ENCODE measurements at regions not wholly inside any gene's neighbourhood (a gene's known extent, or its start where the extent isn't known, plus 50 kb on each side); places are given as distances from the start of the nearest gene placed in this dataset.

GRCh38 chr3:168186293-168186983 is 90.7 kb upstream of the GOLIM4 start:
- no peak for DNase-seq (ENCODE audit: low read depth in 4 of 4, low spot score in 1 of 4)

- no peak for DNase-seq (ENCODE audit: low read depth in 4 of 4, low spot score in 1 of 4)
Measured at GRCh38 chr3:168183774-168184173, 88.0 kb upstream of the GOLIM4 start.

DNA sequence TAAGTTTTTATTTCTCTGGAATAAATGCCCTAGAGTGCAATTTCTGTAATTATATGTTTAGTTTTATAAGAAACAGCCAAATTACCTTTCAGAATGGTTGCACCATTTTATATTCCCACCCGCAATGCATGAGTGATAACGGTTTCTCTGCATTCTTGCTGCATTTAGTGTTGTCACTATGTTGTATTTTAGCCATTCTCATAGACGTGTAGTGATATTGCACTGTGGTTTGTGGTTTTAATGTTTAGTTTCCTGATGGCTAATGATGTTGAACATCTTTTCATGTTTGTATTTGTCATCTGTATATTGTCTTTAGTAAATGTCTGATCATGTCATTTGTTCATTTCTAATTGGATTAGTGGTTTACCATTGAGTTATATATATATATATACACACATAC is 73.0 kb upstream of the GOLIM4 start:
- no peak for DNase-seq (ENCODE audit: low read depth in 4 of 4, low spot score in 1 of 4)

DNA sequence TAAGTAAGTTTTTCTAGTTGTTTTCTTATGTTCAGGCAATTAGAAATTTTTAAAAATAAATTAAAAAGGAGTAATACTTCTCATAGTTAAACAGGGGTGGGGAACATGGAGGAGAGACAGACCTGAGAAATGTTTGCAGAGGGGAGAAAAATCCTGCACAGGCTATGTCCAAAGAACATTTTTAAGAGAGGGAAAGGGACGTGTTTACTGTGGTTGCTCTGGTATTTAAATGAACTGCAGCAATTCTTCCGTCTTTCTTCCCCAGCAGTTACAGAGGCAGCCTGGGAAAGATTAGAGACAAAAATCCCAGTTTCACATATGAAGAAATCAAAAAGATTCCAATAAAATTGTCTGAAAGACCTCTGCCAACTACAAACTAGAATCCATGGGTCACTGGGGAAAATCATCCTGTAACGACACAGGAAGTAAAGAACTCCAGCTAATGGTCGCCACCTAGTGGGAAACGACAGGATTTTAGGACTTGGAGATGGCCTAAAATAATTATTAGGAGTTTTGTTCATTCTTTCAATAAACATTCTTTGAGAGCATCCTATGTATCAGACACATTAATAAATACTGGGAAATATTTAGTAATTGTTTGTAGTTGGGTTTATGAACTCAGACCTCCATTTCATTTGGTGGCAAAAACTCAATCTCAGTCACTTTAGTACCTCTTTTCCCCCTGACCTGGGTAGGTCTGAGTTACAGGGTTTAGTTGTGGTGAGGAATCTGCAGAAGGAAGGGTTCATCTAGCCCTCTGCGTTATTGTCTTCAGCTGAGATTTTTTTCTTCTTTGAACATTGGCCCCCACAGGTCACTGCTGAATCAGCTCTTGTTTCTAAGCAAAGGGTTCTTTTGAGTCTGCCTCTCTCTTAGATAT is 69.9 kb upstream of the GOLIM4 start:
- DNase-seq (ENCODE audit: low read depth in 4 of 4, low spot score in 1 of 4): peak in 1 of 4 experiments; percentile 1

GRCh38 chr3:168162172-168162571 is 66.4 kb upstream of the GOLIM4 start:
- no peak for DNase-seq (ENCODE audit: low read depth in 4 of 4, low spot score in 1 of 4)

DNA sequence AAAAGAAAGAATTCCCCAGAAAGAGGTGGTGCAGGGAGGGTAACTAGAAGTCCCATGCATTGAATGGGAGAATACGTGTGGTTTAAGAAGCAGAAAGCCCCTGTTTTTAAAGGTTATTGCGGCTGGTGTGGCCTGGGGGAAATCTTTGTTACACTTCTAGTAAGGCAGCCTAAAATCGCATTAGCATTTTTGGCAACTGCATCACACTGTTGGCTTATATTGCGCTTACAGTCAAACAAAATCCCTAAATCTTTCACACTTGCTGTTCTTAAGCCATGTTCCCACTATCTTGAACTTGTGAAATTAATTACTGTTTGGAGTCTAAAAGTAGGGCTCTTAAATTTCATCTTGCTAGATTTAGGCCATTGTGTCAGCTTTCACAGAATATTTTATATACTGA is 66.0 kb upstream of the GOLIM4 start:
- no peak for DNase-seq (ENCODE audit: low read depth in 4 of 4, low spot score in 1 of 4)

DNA sequence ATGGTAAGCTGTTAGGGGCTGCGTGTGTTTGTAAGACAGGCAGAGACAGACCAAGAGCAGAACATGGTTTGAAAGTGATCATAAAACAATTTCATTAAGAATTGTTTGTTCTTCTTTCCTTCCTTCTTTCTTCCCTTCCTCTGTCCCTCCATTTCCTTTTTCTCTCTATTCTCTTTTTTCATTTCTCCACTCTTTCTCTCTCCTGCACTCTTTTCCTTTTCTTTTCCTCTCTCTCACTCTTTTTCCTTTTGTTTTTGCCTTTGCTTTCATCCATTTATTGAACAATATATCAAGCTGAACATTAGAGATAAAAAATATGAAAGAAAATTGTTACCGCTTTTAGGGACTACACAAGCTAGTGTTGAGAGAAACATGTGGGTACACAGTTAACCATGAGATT is 62.2 kb upstream of the GOLIM4 start:
- DNase-seq (ENCODE audit: low read depth in 4 of 4, low spot score in 1 of 4): no peak

DNA sequence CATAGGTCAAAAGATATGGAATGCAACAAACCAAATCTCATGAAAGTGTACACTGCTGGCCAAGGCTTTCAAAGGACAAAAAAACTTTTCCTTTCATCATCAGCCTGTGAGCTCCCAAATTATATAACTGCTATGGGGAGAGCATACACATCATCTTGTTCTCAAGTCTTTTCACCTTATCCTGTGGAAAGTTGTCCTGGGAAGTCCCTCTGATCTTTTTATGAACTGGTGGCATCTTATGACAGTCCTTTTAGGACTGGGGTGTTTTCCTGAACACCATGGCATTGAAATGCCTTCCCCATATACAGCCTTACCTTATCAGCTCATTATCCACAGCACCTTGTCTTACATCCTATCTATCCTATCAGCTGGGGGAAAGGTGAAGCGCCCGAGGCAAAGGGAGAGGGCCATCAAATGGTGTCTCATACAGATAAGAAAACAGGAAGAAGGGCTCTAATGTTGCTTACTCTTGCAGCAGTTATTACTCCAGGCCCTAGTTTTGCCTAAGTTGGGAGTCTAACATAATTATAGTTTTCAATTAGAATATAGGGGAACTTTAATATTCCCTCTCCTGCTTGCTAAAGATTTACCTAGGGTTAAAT is 61.5 kb upstream of the GOLIM4 start:
- DNase-seq (ENCODE audit: low read depth in 4 of 4, low spot score in 1 of 4): no peak

DNA sequence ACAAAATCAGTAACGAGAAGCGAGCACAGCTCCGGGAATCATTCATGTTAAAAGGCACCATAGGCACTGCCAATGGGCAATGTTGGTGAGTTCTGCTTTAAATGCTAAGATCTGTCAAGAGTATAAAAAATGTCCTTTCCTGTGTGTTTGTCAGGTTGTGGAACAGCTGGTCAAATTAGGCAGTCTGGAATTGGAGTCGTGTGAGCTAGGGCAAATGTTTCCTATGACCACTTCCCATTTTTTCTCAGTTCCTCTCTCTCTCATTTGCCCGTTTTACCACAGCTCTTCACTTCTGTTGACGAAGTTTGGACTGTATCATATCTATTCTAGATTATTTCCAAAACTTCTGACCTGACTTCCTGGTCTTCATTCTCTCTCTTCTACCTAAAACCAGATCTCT is 60.8 kb upstream of the GOLIM4 start:
- no peak for DNase-seq (ENCODE audit: low read depth in 4 of 4, low spot score in 1 of 4)

- no peak for DNase-seq (ENCODE audit: low read depth in 4 of 4, low spot score in 1 of 4)
Measured at GRCh38 chr3:168155303-168155702, 59.6 kb upstream of the GOLIM4 start.

DNA sequence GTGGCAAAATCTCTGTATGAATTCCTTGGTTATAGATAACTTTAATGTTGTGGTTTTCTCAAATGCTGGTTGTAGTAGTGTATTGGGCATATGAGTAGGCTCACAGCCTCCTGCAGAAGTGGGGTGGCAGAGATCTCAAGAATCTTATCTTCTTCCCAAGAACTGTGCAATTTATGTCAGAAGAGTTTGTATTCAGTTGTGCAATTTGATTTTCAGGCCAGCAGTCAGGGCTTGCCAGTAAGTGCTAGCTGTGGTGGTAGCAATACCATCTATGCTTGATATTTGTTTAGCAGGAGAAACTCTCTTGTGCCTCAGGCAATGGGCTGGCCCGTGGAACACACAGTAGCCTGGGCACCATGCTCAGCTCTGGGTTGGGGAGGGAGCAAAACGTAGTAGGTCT is 58.4 kb upstream of the GOLIM4 start:
- DNase-seq (ENCODE audit: low read depth in 4 of 4, low spot score in 1 of 4): no peak

DNA sequence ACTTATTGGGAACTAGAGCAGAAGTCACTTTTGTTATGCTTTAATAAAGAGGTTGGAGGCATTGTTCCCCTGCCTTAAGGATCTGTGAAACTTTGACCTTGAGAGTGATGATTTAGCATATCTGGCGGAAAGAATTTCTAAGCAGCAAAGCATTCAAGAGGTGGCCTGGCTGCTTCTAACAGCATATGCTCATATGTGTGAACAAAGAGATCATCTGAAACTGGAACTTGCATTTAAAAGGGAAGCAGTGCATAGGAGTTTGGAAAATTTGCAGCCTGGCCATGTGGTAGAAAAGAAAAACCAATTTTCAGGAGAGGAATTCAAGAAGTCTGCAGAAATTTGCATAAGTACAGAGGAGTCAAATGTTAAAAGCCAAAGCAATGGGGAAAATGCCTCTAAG is 56.4 kb upstream of the GOLIM4 start:
- DNase-seq (ENCODE audit: low read depth in 4 of 4, low spot score in 1 of 4): no peak

Measured in stimulated activated CD4-positive, alpha-beta T cell treated with anti-CD3 and anti-CD28 coated beads, Interleukin-1b, Interleukin-23, amount 100 ng/mL, for 24 hours (primary cell).